IPS-18a (cell line): ENCODE measurements at regions not wholly inside any gene's neighbourhood (a gene's known extent, or its start where the extent isn't known, plus 50 kb on each side); places are given as distances from the start of the nearest gene placed in this dataset.
"Not testable (repeated sequence)": the region's sequence is repeated elsewhere in the genome, so short reads cannot be mapped to it uniquely, and the experiment has no call there.

ENCODE experiments used
- H3K27ac ChIP-seq: one replicate; pipeline ENCODE4 v1.5.1; 2013; ENCODE audit warnings: low read length
- H3K27me3 ChIP-seq: one replicate; pipeline ENCODE4 v1.6.1; 2013; ENCODE audit warnings: mild to moderate bottlenecking, low read length; ENCODE audit not compliant: control insufficient read depth, insufficient read depth
- H3K36me3 ChIP-seq: one replicate; pipeline ENCODE4 v1.6.1; 2013; ENCODE audit warnings: low read depth, low read length; ENCODE audit not compliant: control insufficient read depth
- H3K4me1 ChIP-seq: one replicate; pipeline ENCODE4 v1.6.1; 2013; ENCODE audit warnings: low read depth, low read length; ENCODE audit not compliant: control insufficient read depth
- H3K4me3 ChIP-seq: one replicate; pipeline ENCODE4 v1.5.1; 2013; ENCODE audit warnings: low read length
- H3K9ac ChIP-seq: one replicate; pipeline ENCODE4 v1.6.1; 2013; ENCODE audit warnings: mild to moderate bottlenecking, low read length, moderate library complexity
- H3K9me3 ChIP-seq: one replicate; pipeline ENCODE4 v1.6.1; 2013; ENCODE audit warnings: low read depth, low read length; ENCODE audit not compliant: control insufficient read depth

DNA sequence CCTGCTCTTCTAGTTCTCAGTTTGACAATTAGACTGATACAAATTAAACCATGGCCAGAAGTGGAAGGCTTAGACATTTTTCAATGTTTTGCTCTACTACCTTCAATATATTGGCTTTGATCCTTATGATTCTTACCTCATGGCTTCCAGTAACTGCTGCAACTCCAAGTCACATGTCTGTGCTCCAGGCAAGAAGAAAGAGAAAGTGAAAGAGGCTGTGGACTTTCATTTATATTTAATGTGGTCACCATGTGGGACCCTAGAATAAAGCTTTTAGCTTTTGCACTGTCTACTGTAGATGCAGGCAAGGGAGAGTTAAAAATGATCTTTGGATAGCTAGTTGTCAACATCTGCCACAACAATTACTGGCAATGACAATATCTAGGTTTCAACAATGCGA is 214.3 kb upstream of the PDE3A start:
- no peak overlapping the region for H3K4me3 ChIP-seq

DNA sequence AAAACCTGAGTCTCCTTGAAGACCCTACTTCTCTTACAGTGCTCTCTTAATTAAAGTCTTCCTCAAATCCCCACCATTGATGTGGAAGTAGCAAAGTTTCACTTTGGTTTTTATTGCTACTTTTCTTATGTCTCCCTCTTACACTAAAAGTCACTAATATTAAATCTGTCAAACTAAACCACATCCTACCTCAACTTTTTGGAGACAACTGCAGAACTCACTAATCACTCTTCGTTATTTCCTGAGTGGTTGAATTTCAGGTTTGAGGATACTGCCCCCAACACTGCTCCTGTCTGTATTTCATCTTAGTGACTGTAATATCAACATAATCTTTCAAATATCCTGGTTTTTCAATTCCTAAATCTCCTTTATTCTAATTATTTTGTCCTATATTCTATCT is 213.0 kb upstream of the PDE3A start:
- Histone ChIP-seq H3K4me3 (no peak overlapping the region), H3K9ac (no peak overlapping the region), H3K4me1 (peaks cover 4% of the 10 kb centered on the region)

More for the DNA sequence above, 214.3 kb upstream of the PDE3A start:
- no peak overlapping the region for H3K27ac ChIP-seq
- H3K27me3 ChIP-seq, result no peaks in the 10 kb centered on the region
- no peak overlapping the region for H3K9ac ChIP-seq
- peaks cover 3% of the 10 kb centered on the region for H3K9me3 ChIP-seq
- no peaks in the 10 kb centered on the region for H3K36me3 ChIP-seq
- peaks cover 4% of the 10 kb centered on the region for H3K4me1 ChIP-seq

GRCh38 chr12:20160899-20161298 is 207.4 kb upstream of the PDE3A start:
- not testable (repeated sequence) for H3K4me3 ChIP-seq, H3K27me3 ChIP-seq, H3K4me1 ChIP-seq, H3K36me3 ChIP-seq, H3K9me3 ChIP-seq, H3K9ac ChIP-seq, H3K27ac ChIP-seq

More for the DNA sequence above, 213.0 kb upstream of the PDE3A start:
- H3K36me3 ChIP-seq, result no peaks in the 10 kb centered on the region
- H3K27me3 ChIP-seq, result no peaks in the 10 kb centered on the region
- no peak overlapping the region for H3K27ac ChIP-seq
- peaks cover 3% of the 10 kb centered on the region for H3K9me3 ChIP-seq

DNA sequence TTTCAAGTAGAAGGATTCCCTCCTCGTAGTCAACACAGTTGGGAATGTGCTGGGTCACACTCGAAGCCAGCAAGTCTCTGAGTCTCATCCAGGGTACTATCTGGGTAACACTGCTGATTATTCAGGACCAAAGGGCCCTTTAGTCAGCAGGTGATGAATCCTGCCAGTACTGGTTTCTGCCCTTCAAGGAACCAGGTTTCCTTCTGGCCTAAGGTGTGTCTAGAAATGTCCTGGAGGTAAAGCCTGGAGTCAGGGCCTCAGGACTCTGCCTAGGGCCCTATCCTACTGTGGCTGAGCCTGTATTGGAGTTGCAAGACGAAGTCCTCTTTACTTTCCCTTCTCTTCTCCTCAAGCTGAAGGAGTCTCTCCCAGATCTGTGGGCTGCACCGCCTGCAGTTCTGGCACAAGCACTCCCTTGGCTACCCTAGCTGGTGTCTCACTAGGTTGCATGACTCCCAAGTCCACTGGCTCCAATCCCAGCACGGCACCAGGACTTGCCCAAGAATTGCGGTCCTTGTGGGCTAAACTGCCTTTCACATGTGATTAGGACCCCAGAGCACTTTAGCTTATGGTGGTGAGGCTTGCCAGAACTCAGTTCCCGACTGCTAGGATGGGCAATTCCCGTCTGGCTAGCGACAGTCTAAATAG is 193.7 kb upstream of the PDE3A start:
- Histone ChIP-seq H3K36me3 (no peaks in the 10 kb centered on the region), H3K27ac (no peak overlapping the region), H3K4me3 (no peak overlapping the region), H3K9me3 (no peaks in the 10 kb centered on the region), H3K4me1 (no peaks in the 10 kb centered on the region), H3K9ac (no peak overlapping the region), H3K27me3 (no peaks in the 10 kb centered on the region)

DNA sequence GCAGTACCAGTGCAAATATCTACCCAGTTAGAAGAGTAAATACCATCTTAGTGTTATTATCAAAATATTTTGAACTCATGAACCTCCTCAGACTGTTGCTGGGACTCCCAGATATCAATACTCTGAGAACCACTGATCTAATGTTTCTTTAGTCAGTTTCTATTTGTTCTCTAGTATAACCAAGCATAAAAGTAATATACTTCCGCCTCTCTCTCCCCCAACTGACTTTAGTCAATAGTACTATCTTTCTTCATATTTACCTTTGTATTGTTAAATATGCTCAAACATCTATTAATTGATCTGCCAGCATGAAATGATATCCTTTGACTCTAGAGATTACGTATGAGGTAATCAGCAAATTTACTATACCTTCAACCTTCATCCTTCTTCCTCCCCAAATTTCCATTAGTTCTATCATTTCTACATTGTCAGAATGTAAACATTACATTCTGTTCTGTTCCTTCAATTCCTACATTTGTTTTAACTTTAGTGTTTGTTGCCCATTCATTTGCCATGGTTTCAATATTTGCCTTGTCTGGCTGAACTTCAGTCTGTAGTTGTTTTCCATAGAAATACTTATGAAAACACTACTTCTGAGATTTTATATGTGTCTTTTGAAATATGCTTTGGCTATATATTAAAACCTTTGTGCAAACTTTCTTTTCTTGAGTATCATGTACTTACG is 192.5 kb upstream of the PDE3A start:
- H3K9me3 ChIP-seq, result no peaks in the 10 kb centered on the region
- H3K36me3 ChIP-seq, result no peaks in the 10 kb centered on the region
- no peaks in the 10 kb centered on the region for H3K27me3 ChIP-seq
- H3K4me1 ChIP-seq, result no peaks in the 10 kb centered on the region
- H3K27ac ChIP-seq, result no peak overlapping the region
- no peak overlapping the region for H3K4me3 ChIP-seq
- H3K9ac ChIP-seq, result no peak overlapping the region

DNA sequence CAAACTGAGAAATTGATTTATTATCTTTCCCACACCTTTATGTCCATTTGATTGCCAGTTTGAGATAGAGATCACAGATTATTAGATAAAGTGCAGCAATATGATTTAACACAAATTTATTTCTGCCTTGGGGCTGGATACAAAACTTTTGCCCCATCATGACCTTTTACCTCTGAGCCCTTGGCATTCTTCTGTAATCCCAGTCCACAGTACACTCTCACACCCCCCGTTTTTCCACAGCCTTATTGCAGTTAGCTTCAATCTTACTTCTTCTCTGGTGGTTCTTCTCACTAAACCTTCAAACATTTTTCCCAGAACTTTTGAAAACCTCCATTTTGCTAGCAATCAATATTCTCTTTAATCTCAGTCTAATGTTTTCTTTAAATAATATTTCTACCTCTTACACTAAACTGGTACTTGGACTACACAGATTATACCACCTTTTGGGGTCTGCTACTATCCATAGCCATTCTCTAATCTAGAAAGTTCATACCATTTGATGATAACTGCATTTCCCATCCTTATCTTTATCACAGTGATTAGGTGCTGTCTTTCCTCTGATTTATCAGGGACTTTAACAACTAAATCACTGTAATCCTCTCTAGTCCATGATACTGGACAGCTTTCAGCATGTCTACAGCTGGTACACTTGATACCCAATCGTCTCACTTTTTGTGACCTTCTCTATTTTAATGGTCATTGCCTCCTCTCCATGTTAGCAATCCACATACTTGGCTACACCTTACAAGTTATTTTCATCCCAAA is 186.7 kb upstream of the PDE3A start:
- H3K27me3 ChIP-seq, result no peaks in the 10 kb centered on the region

DNA sequence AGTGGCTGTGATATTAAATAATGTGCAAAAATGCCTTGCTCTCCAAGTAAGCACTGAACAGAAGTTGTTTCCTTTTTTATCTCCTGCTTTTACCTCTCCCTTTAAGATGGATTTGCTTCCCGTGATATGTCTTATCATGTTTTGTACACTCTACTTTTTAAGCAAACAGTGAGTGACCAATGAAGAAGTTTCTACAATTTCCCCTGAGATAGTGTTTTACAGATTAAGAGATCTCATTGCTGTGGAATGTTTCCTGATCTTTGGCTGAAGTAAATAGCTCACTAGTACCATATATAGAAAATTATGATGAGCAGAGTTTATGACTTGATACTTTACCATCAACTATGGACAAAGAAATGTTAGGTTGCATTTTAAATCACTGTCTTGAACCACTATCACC is 184.8 kb upstream of the PDE3A start:
- Histone ChIP-seq H3K27ac (no peak overlapping the region), H3K36me3 (no peaks in the 10 kb centered on the region), H3K27me3 (no peaks in the 10 kb centered on the region), H3K4me1 (no peaks in the 10 kb centered on the region), H3K4me3 (no peak overlapping the region), H3K9me3 (no peaks in the 10 kb centered on the region), H3K9ac (no peak overlapping the region)

More for the DNA sequence above, 186.7 kb upstream of the PDE3A start:
- Histone ChIP-seq H3K9me3 (no peaks in the 10 kb centered on the region), H3K9ac (no peak overlapping the region), H3K4me1 (no peaks in the 10 kb centered on the region), H3K36me3 (no peaks in the 10 kb centered on the region), H3K4me3 (no peak overlapping the region), H3K27ac (no peak overlapping the region)

DNA sequence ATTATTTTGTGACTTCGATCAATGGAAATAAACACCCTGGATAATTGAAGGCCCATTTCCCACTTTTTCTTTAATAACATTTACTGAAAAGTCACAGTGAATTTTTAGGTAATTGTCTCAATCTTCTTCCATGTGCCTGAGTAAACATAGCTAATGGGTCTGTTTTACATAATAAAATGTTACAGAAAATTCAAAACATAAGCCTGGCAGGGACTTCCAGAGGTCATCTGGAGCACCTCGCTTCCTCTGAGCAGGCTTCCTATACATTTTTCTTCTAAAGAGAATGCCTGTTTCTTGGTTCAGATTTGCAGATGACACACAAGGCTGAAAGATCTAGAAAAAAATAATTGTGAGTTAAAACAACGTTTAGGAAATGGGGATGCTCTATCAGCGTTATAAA is 183.8 kb upstream of the PDE3A start:
- no peaks in the 10 kb centered on the region for H3K36me3 ChIP-seq
- H3K4me1 ChIP-seq, result no peaks in the 10 kb centered on the region
- no peak overlapping the region for H3K9ac ChIP-seq
- H3K27me3 ChIP-seq, result no peaks in the 10 kb centered on the region
- no peak overlapping the region for H3K4me3 ChIP-seq
- no peak overlapping the region for H3K27ac ChIP-seq
- no peaks in the 10 kb centered on the region for H3K9me3 ChIP-seq

DNA sequence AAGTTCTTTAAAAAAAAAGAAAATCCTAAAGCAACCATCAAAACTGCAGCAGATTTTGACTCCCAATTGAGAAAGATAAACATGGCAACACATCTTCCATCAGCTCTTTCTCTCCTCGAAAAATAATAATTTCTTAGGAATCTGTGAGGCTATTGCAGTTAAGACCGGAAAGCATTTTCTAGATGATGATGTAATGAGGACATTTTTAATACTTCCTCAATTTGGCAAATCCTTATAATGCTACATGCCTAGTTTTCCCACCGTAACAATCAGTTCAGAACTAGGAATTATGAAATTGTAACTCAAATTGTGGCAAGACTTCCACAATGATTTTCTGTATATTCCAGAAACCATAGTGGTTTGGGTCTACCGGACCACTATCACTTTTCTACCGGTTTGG is 180.9 kb upstream of the PDE3A start:
- no peaks in the 10 kb centered on the region for H3K4me1 ChIP-seq
- H3K27ac ChIP-seq, result no peak overlapping the region
- H3K4me3 ChIP-seq, result no peak overlapping the region
- H3K27me3 ChIP-seq, result no peaks in the 10 kb centered on the region
- H3K36me3 ChIP-seq, result no peaks in the 10 kb centered on the region
- H3K9me3 ChIP-seq, result no peaks in the 10 kb centered on the region
- no peak overlapping the region for H3K9ac ChIP-seq

- no peaks in the 10 kb centered on the region for H3K4me1 ChIP-seq
- H3K36me3 ChIP-seq, result no peaks in the 10 kb centered on the region
- H3K27me3 ChIP-seq, result no peaks in the 10 kb centered on the region
- no peak overlapping the region for H3K27ac ChIP-seq
- H3K4me3 ChIP-seq, result no peak overlapping the region
- H3K9ac ChIP-seq, result no peak overlapping the region
- H3K9me3 ChIP-seq, result no peaks in the 10 kb centered on the region
Observed at GRCh38 chr12:20188930-20189653, 179.2 kb upstream of the PDE3A start.

DNA sequence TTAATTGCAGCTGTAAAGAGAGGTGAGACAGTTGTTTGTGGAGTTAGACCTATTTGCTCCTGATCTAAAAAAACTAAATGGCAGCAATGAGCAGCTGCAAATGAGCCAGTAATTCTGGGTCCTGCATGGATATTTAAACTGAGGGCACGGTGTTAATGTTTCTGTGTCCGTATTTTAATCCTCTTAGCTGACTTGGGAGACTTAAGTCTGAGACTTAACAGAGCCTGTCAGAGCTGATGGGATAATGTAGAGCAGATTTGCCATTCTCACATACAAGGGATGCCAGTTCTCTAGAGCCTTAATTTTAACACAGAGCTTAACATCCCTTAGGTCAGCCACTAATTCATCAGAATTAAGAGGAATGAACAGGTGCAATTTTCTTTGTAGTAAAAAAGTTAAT is 178.6 kb upstream of the PDE3A start:
- Histone ChIP-seq H3K4me1 (no peaks in the 10 kb centered on the region), H3K27ac (no peak overlapping the region), H3K4me3 (no peak overlapping the region), H3K36me3 (no peaks in the 10 kb centered on the region), H3K9me3 (no peaks in the 10 kb centered on the region), H3K27me3 (no peaks in the 10 kb centered on the region), H3K9ac (no peak overlapping the region)
